Epithelial cell of esophagus (primary cell): ENCODE measurements at regions not wholly inside any gene's neighbourhood (a gene's known extent, or its start where the extent isn't known, plus 50 kb on each side); places are given as distances from the start of the nearest gene placed in this dataset.

ENCODE experiments used
- DNase-seq: peaks from one replicate; pipeline ENCODE4 v3.0.0; 2010; ENCODE audit warnings: low read depth
- H3K4me3 ChIP-seq: 2 replicates; pipeline ENCODE4 v1.5.1; 2011; ENCODE audit warnings: mild to moderate bottlenecking, low read length, control low read depth
- CTCF ChIP-seq: IDR thresholded peaks from 2 replicates; pipeline ENCODE4 v1.5.1; 2011; ENCODE audit warnings: low read depth, mild to moderate bottlenecking, low read length, control low read depth, inconsistent platforms; ENCODE audit not compliant: insufficient read depth; ENCODE audit errors: missing control alignments

- no peak for TF ChIP-seq CTCF
- no peak overlapping the region for H3K4me3 ChIP-seq
- DNase-seq = peak; percentile 88
Measured at GRCh38 chr9:31574006-31574765, 810.3 kb upstream of the ACO1 start.

GRCh38 chr9:31582071-31582470 is 802.4 kb upstream of the ACO1 start:
- no peak for DNase-seq
- no peak overlapping the region for H3K4me3 ChIP-seq
- no peak for TF ChIP-seq CTCF

- H3K4me3 ChIP-seq = no peak overlapping the region
- no peak for DNase-seq
- no peak for TF ChIP-seq CTCF
Measured at GRCh38 chr9:31582561-31582960, 801.9 kb upstream of the ACO1 start.

- H3K4me3 ChIP-seq = no peak overlapping the region
- TF ChIP-seq CTCF = no peak
- DNase-seq = no peak
Measured at GRCh38 chr9:31585158-31585557, 799.3 kb upstream of the ACO1 start.

GRCh38 chr9:31587146-31587545 is 797.3 kb upstream of the ACO1 start:
- TF ChIP-seq CTCF = no peak
- DNase-seq = peak; percentile 66
- no peak overlapping the region for H3K4me3 ChIP-seq

GRCh38 chr9:31588006-31588405 is 796.4 kb upstream of the ACO1 start:
- H3K4me3 ChIP-seq = no peak overlapping the region
- no peak for DNase-seq
- TF ChIP-seq CTCF = no peak

GRCh38 chr9:31588756-31589155 is 795.7 kb upstream of the ACO1 start:
- DNase-seq = peak; percentile 91
- TF ChIP-seq CTCF = no peak
- H3K4me3 ChIP-seq = no peak overlapping the region
